H9 (cell line): ENCODE measurements at regions not wholly inside any gene's neighbourhood (a gene's known extent, or its start where the extent isn't known, plus 50 kb on each side); places are given as distances from the start of the nearest gene placed in this dataset.

ENCODE experiments used
- DNase-seq: peaks from one replicate; pipeline ENCODE4 v3.0.0-alpha.2; 2017
- H2AFZ ChIP-seq: one replicate; pipeline ENCODE4 v1.6.1; 2013; ENCODE audit warnings: mild to moderate bottlenecking, low read length, control low read depth, moderate library complexity
- H2AK5ac ChIP-seq: 2 replicates; pipeline ENCODE4 v1.6.1; 2013; ENCODE audit warnings: low read length, control low read depth, mixed read lengths; ENCODE audit not compliant: insufficient read length
- H2BK120ac ChIP-seq: one replicate; pipeline ENCODE4 v1.6.1; 2013; ENCODE audit warnings: low read depth, mild to moderate bottlenecking, low read length, control low read depth, inconsistent platforms; ENCODE audit not compliant: poor library complexity, severe bottlenecking
- H2BK12ac ChIP-seq: 2 replicates; pipeline ENCODE4 v1.6.1; 2013; ENCODE audit warnings: low read length, control low read depth, mixed read lengths, low read depth; ENCODE audit not compliant: insufficient read length
- H2BK15ac ChIP-seq: 2 replicates; pipeline ENCODE4 v1.6.1; 2013; ENCODE audit warnings: low read depth, low read length, control low read depth
- H2BK20ac ChIP-seq: one replicate; pipeline ENCODE4 v1.6.1; 2013; ENCODE audit warnings: low read depth, mild to moderate bottlenecking, low read length, control low read depth, inconsistent platforms; ENCODE audit not compliant: poor library complexity, severe bottlenecking
- H2BK5ac ChIP-seq: 2 replicates; pipeline ENCODE4 v1.6.1; 2013; ENCODE audit warnings: low read length, control low read depth, mixed read lengths; ENCODE audit not compliant: insufficient read length
- H3K14ac ChIP-seq: 2 replicates; pipeline ENCODE4 v1.6.1; 2013; ENCODE audit warnings: low read length, control low read depth; ENCODE audit not compliant: insufficient read depth
- H3K18ac ChIP-seq: 2 replicates; pipeline ENCODE4 v1.6.1; 2013; ENCODE audit warnings: low read depth, mild to moderate bottlenecking, mixed read lengths, low read length, control low read depth; ENCODE audit not compliant: insufficient read length
- H3K23ac ChIP-seq: 2 replicates; pipeline ENCODE4 v1.6.1; 2013; ENCODE audit warnings: low read length, control low read depth, mixed read lengths, low read depth; ENCODE audit not compliant: insufficient read length
- H3K23me2 ChIP-seq: 2 replicates; pipeline ENCODE4 v1.6.1; 2013; ENCODE audit warnings: low read depth, mild to moderate bottlenecking, mixed read lengths, low read length, control low read depth; ENCODE audit not compliant: insufficient read length, poor library complexity, severe bottlenecking
- H3K27ac ChIP-seq: 2 replicates; pipeline ENCODE4 v1.5.1; 2013; ENCODE audit warnings: low read length, control low read depth, mixed read lengths, low read depth; ENCODE audit not compliant: insufficient read length
- H3K27me3 ChIP-seq: 2 replicates; pipeline ENCODE4 v1.6.1; 2013; ENCODE audit warnings: low read length, control low read depth, inconsistent platforms; ENCODE audit not compliant: insufficient read depth
- H3K4ac ChIP-seq: 2 replicates; pipeline ENCODE4 v1.6.1; 2013; ENCODE audit warnings: low read depth, mild to moderate bottlenecking, control low read depth, inconsistent platforms, low read length, moderate library complexity
- H3K4me1 ChIP-seq: 2 replicates; pipeline ENCODE4 v1.6.1; 2013; ENCODE audit warnings: low read length, control low read depth, inconsistent platforms; ENCODE audit not compliant: insufficient read depth
- H3K4me2 ChIP-seq: 2 replicates; pipeline ENCODE4 v1.6.1; 2013; ENCODE audit warnings: low read length, control low read depth, mixed read lengths; ENCODE audit not compliant: insufficient read length, insufficient read depth
- H3K56ac ChIP-seq: 2 replicates; pipeline ENCODE4 v1.6.1; 2013; ENCODE audit warnings: low read depth, mild to moderate bottlenecking, mixed read lengths, low read length, control low read depth; ENCODE audit not compliant: insufficient read length
- H3K79me1 ChIP-seq: 2 replicates; pipeline ENCODE4 v1.6.1; 2013; ENCODE audit warnings: low read depth, mild to moderate bottlenecking, moderate library complexity, low read length, control low read depth, inconsistent platforms; ENCODE audit not compliant: insufficient read depth, poor library complexity, severe bottlenecking
- H3K79me2 ChIP-seq: 2 replicates; pipeline ENCODE4 v1.6.1; 2013; ENCODE audit warnings: low read length, control low read depth, inconsistent platforms; ENCODE audit not compliant: insufficient read depth
- H3K9ac ChIP-seq: 2 replicates; pipeline ENCODE4 v1.6.1; 2013; ENCODE audit warnings: low read length, control low read depth, mixed read lengths; ENCODE audit not compliant: insufficient read length; ENCODE audit errors: extremely low read depth
- H3K9me3 ChIP-seq: one replicate; pipeline ENCODE4 v1.6.1; 2013; ENCODE audit warnings: low read depth, low read length, inconsistent platforms; ENCODE audit not compliant: control insufficient read depth
- H3T11ph ChIP-seq: one replicate; pipeline ENCODE4 v1.6.1; 2013; ENCODE audit warnings: mild to moderate bottlenecking, low read length, control low read depth, inconsistent platforms
- H4K20me1 ChIP-seq: one replicate; pipeline ENCODE4 v1.6.1; 2013; ENCODE audit not compliant: control insufficient read depth, insufficient read length, insufficient read depth
- H4K5ac ChIP-seq: 2 replicates; pipeline ENCODE4 v1.6.1; 2013; ENCODE audit warnings: low read depth, mild to moderate bottlenecking, mixed read lengths, low read length, control low read depth; ENCODE audit not compliant: insufficient read length
- H4K8ac ChIP-seq: replicated peaks from 2 replicates; pipeline ENCODE4 v1.6.1; 2013; ENCODE audit warnings: low read length, control low read depth, mixed read lengths, low read depth; ENCODE audit not compliant: insufficient read length
- H4K91ac ChIP-seq: 2 replicates; pipeline ENCODE4 v1.6.1; 2013; ENCODE audit warnings: low read depth, mild to moderate bottlenecking, moderate library complexity, mixed read lengths, low read length, control low read depth; ENCODE audit not compliant: insufficient read length
- H3K27ac Mint-ChIP-seq, 3 experiments: 2 replicates in 2 of 3; 3 replicates in 1 of 3; pipeline ENCODE4 v1.8.0; 2020 to 2021; ENCODE audit warnings: mixed read lengths in 3 of 3, mild to moderate bottlenecking in 1 of 3, moderate library complexity in 1 of 3
- H3K27me3 Mint-ChIP-seq: 2 replicates; pipeline ENCODE4 v1.8.0; 2021; ENCODE audit warnings: low read depth, mild to moderate bottlenecking, moderate library complexity, mixed read lengths
- H3K36me3 Mint-ChIP-seq, 3 experiments: 2 replicates in 2 of 3; 3 replicates in 1 of 3; pipeline ENCODE4 v1.8.0; 2020 to 2021; ENCODE audit warnings: low read depth in 3 of 3, mixed read lengths in 3 of 3; ENCODE audit not compliant: insufficient read depth in 1 of 3
- H3K4me1 Mint-ChIP-seq, 2 experiments: 2 replicates each; pipeline ENCODE4 v1.8.0; 2020; ENCODE audit warnings: mixed read lengths in 2 of 2
- H3K4me3 Mint-ChIP-seq, 2 experiments: 2 replicates in 1 of 2; 3 replicates in 1 of 2; pipeline ENCODE4 v1.8.0; 2020 to 2021; ENCODE audit warnings: mild to moderate bottlenecking in 2 of 2, mixed read lengths in 2 of 2, moderate library complexity in 1 of 2
- H3K9me3 Mint-ChIP-seq, 2 experiments: 2 replicates in 1 of 2; 3 replicates in 1 of 2; pipeline ENCODE4 v1.8.0; 2020; ENCODE audit warnings: mild to moderate bottlenecking in 2 of 2, mixed read lengths in 2 of 2, moderate library complexity in 1 of 2
- CTCF ChIP-seq: fragments of 200-600 bp; sonication (generic); conservative IDR thresholded peaks from 3 replicates; pipeline ENCODE4 v1.8.0; 2021; ENCODE audit warnings: antibody characterized with exemption, mild to moderate bottlenecking
- WGBS: extraction: QIAGEN DNeasy Blood & Tissue Kit; methylation state at CpG from one replicate; pipeline ENCODE4 v1.1.7; 2013; ENCODE audit warnings: missing lambda C conversion rate, low lambda C conversion rate, mixed read lengths; ENCODE audit not compliant: insufficient read length; ENCODE audit errors: extremely low coverage; 5-methylcytosine and 5-hydroxymethylcytosine counted together

- Histone ChIP-seq H4K5ac (no peak overlapping the region), H3K79me1 (no peaks in the 10 kb centered on the region), H2AK5ac (no peak overlapping the region), H3K4ac (no peak overlapping the region), H2BK5ac (no peak overlapping the region), H4K8ac (no peak overlapping the region), H2BK12ac (no peak overlapping the region), H3K27me3 (no peaks in the 10 kb centered on the region), H2BK15ac (no peak overlapping the region), H3K23ac (no peak overlapping the region), H3K9ac (no peak overlapping the region), H2BK20ac (no peak overlapping the region), H3K23me2 (no peaks in the 10 kb centered on the region), H3T11ph (no peak overlapping the region), H3K18ac (no peak overlapping the region), H3K4me1 (peaks cover 3% of the 10 kb centered on the region; the same call in 1 of the 2 replicates), H3K56ac (no peak overlapping the region), H3K4me2 (no peak overlapping the region), H2AFZ (no peak overlapping the region), H3K79me2 (no peaks in the 10 kb centered on the region), H3K14ac (no peak overlapping the region), H4K20me1 (no peaks in the 10 kb centered on the region), H2BK120ac (no peak overlapping the region), H3K9me3 (no peaks in the 10 kb centered on the region), H4K91ac (no peak overlapping the region), H3K27ac (no peak overlapping the region)
- TF ChIP-seq CTCF = no peak
- Mint-ChIP-seq H3K4me3 (no peak overlapping the region), H3K27ac (peak overlapping the region in 1 of 3 experiments; percentile 15; a peak in 1 of 7 replicates), H3K9me3 (no peaks in the 10 kb centered on the region; a peak in 1 of 5 replicates), H3K4me1 (peaks cover 14% of the 10 kb centered on the region in 2 experiments), H3K36me3 (no peaks in the 10 kb centered on the region; a peak in 1 of 7 replicates), H3K27me3 (peaks cover 7% of the 10 kb centered on the region)
- WGBS = no CpG with 5 or more reads among the region's 14 CpGs
- DNase-seq = no peak
Measured at GRCh38 chr12:105992849-105993740, 145.7 kb downstream of the NUAK1 start.
